H1 (cell line): ENCODE measurements at regions not wholly inside any gene's neighbourhood (a gene's known extent, or its start where the extent isn't known, plus 50 kb on each side); places are given as distances from the start of the nearest gene placed in this dataset.

ENCODE experiments used
- CTCF ChIA-PET: fragments of 300-600 bp; sonication (Branson Sonifier 250); formaldehyde crosslinking; loops from one replicate; lab custom pipeline; 2021; ENCODE audit not compliant: partially characterized antibody; lab: Charles Lee
- POLR2A ChIA-PET: fragments of 300-600 bp; sonication (Branson Sonifier 250); formaldehyde crosslinking; loops from one replicate; lab custom pipeline; 2021; ENCODE audit warnings: inconsistent platforms; ENCODE audit not compliant: partially characterized antibody; lab: Charles Lee
- DNase-seq, 2 experiments: peaks; one replicate each; pipeline versions ENCODE4 v3.0.0 to v3.0.0-alpha.2; 2010 to 2022; ENCODE audit warnings: low spot score in 2 of 2, low read depth in 1 of 2, mixed read lengths in 1 of 2
- FAIRE-seq: peaks from 2 replicates; lab custom pipeline; 2011; peaks lifted over from hg19 to GRCh38; lab: Jason Lieb, UNC
- H2AFZ ChIP-seq: 2 replicates; pipeline ENCODE4 v1.8.1; 2012; ENCODE audit warnings: low read length, inconsistent platforms
- H2AK5ac ChIP-seq: 2 replicates; pipeline ENCODE4 v1.6.1; 2013; ENCODE audit warnings: low read depth, low read length
- H2BK120ac ChIP-seq: replicated peaks from 2 replicates; pipeline ENCODE3; 2013; ENCODE audit warnings: low read depth, low read length, inconsistent platforms
- H2BK12ac ChIP-seq: 2 replicates; pipeline ENCODE4 v1.6.1; 2013; ENCODE audit warnings: low read depth, low read length
- H2BK15ac ChIP-seq: 2 replicates; pipeline ENCODE4 v1.6.1; 2013; ENCODE audit warnings: low read length
- H2BK20ac ChIP-seq: 2 replicates; pipeline ENCODE4 v1.6.1; 2013; ENCODE audit warnings: low read length
- H2BK5ac ChIP-seq: 2 replicates; pipeline ENCODE4 v1.6.1; 2013; ENCODE audit warnings: low read depth, low read length
- H3K14ac ChIP-seq: 2 replicates; pipeline ENCODE4 v1.6.1; 2013; ENCODE audit warnings: inconsistent platforms; ENCODE audit not compliant: insufficient read length
- H3K18ac ChIP-seq: 2 replicates; pipeline ENCODE4 v1.6.1; 2013; ENCODE audit warnings: low read length; ENCODE audit errors: extremely low read depth
- H3K23ac ChIP-seq: 2 replicates; pipeline ENCODE4 v1.6.1; 2013; ENCODE audit warnings: inconsistent platforms; ENCODE audit not compliant: insufficient read length
- H3K23me2 ChIP-seq: 2 replicates; pipeline ENCODE4 v1.6.1; 2013; ENCODE audit warnings: low read depth, low read length
- H3K27ac ChIP-seq: 2 replicates; pipeline ENCODE4 v1.6.1; 2011; ENCODE audit warnings: low read depth, low read length, inconsistent platforms
- H3K27me3 ChIP-seq, 4 experiments: replicated peaks in 1 of 4; 1 replicate in 1 of 4; 2 replicates in 3 of 4; pipeline versions ENCODE4 v1.6.1 to v1.8.1; 2011 to 2013; ENCODE audit warnings: low read length in 3 of 4, mild to moderate bottlenecking in 3 of 4, inconsistent platforms in 2 of 4, mixed read lengths in 2 of 4, moderate library complexity in 1 of 4; ENCODE audit not compliant: control insufficient read depth in 3 of 4, insufficient read depth in 3 of 4; ENCODE audit errors: extremely low read depth in 1 of 4
- H3K36me3 ChIP-seq, 4 experiments: 2 replicates each; pipeline versions ENCODE4 v1.6.1 to v1.8.1; 2011 to 2013; ENCODE audit warnings: mild to moderate bottlenecking in 4 of 4, low read length in 3 of 4, moderate library complexity in 2 of 4, control low read depth in 1 of 4, inconsistent platforms in 1 of 4; ENCODE audit not compliant: insufficient read depth in 4 of 4, control insufficient read depth in 2 of 4
- H3K4ac ChIP-seq: replicated peaks from 2 replicates; pipeline ENCODE3; 2013; ENCODE audit warnings: low read length, low read depth, mixed read lengths, inconsistent platforms; ENCODE audit not compliant: insufficient read length
- H3K4me1 ChIP-seq, 4 experiments: replicated peaks in 1 of 4; 1 replicate in 1 of 4; 2 replicates in 3 of 4; pipeline versions ENCODE4 v1.6.1 to v1.8.1; 2011 to 2013; ENCODE audit warnings: low read length in 3 of 4, inconsistent platforms in 2 of 4, mixed read lengths in 1 of 4; ENCODE audit not compliant: insufficient read depth in 4 of 4, control insufficient read depth in 3 of 4
- H3K4me2 ChIP-seq, 2 experiments: 2 replicates each; pipeline versions ENCODE4 v1.6.1 to v1.8.1; 2011 to 2013; ENCODE audit warnings: low read depth in 2 of 2, low read length in 2 of 2, control low read depth in 1 of 2, inconsistent platforms in 1 of 2, mild to moderate bottlenecking in 1 of 2; ENCODE audit not compliant: insufficient read depth in 1 of 2
- H3K4me3 ChIP-seq, 4 experiments: fragments of 200-600, 300-600 bp in 1 of 4; sonication (generic), shearing (Covaris generic), sonication (Bioruptor Twin) in 1 of 4; 2 replicates each; pipeline versions ENCODE4 v1.5.1 to v1.8.1; 2011 to 2016; ENCODE audit warnings: low read length in 4 of 4, low read depth in 3 of 4, control low read depth in 2 of 4, inconsistent platforms in 2 of 4, mild to moderate bottlenecking in 2 of 4, mixed read lengths in 1 of 4, moderate library complexity in 1 of 4; ENCODE audit not compliant: insufficient read depth in 2 of 4; ENCODE audit errors: extremely low read depth in 1 of 4
- H3K56ac ChIP-seq: replicated peaks from 2 replicates; pipeline ENCODE3; 2013; ENCODE audit warnings: low read depth, mild to moderate bottlenecking, mixed read lengths, low read length, inconsistent platforms; ENCODE audit not compliant: insufficient read length
- H3K79me1 ChIP-seq: 2 replicates; pipeline ENCODE4 v1.6.1; 2013; ENCODE audit warnings: low read depth, low read length, control low read depth
- H3K79me2 ChIP-seq, 2 experiments: 2 replicates each; pipeline versions ENCODE4 v1.6.1 to v1.8.1; 2012 to 2013; ENCODE audit warnings: low read length in 2 of 2, mild to moderate bottlenecking in 2 of 2, inconsistent platforms in 1 of 2; ENCODE audit not compliant: insufficient read depth in 2 of 2, control insufficient read depth in 1 of 2
- H3K9ac ChIP-seq, 4 experiments: replicated peaks in 1 of 4; 1 replicate in 1 of 4; 2 replicates in 3 of 4; pipeline versions ENCODE4 v1.6.1 to v1.8.1; 2011 to 2013; ENCODE audit warnings: low read depth in 3 of 4, low read length in 3 of 4, control low read depth in 2 of 4, mild to moderate bottlenecking in 2 of 4, moderate library complexity in 2 of 4, inconsistent platforms in 1 of 4; ENCODE audit errors: extremely low read depth in 1 of 4
- H3K9me3 ChIP-seq, 2 experiments: 2 replicates each; pipeline versions ENCODE4 v1.6.1 to v1.8.1; 2012 to 2013; ENCODE audit warnings: mild to moderate bottlenecking in 2 of 2, moderate library complexity in 2 of 2, control low read depth in 1 of 2, inconsistent platforms in 1 of 2, low read depth in 1 of 2, low read length in 1 of 2, mixed read lengths in 1 of 2; ENCODE audit not compliant: insufficient read depth in 2 of 2
- H4K20me1 ChIP-seq, 2 experiments: replicated peaks in 1 of 2; 2 replicates each; pipeline versions ENCODE3 to v1.8.1; 2011 to 2013; ENCODE audit warnings: inconsistent platforms in 2 of 2, low read length in 2 of 2, mild to moderate bottlenecking in 1 of 2; ENCODE audit not compliant: insufficient read depth in 2 of 2, control insufficient read depth in 1 of 2
- H4K5ac ChIP-seq: 2 replicates; pipeline ENCODE4 v1.6.1; 2013; ENCODE audit warnings: low read length, low read depth, mixed read lengths, inconsistent platforms; ENCODE audit not compliant: insufficient read length
- H4K8ac ChIP-seq: 2 replicates; pipeline ENCODE4 v1.8.0; 2013; ENCODE audit warnings: mild to moderate bottlenecking, moderate library complexity, low read length, inconsistent platforms; ENCODE audit not compliant: insufficient read depth; ENCODE audit errors: extremely low read depth
- H4K91ac ChIP-seq: replicated peaks from 2 replicates; pipeline ENCODE3; 2013; ENCODE audit warnings: low read length, mixed read lengths, inconsistent platforms; ENCODE audit not compliant: insufficient read length
- CEBPB ChIP-seq: IDR thresholded peaks from 2 replicates; pipeline ENCODE4 v1.6.1; 2012; ENCODE audit warnings: low read depth, low read length
- RBBP5 ChIP-seq: IDR thresholded peaks from 2 replicates; pipeline ENCODE4 v1.7.1; 2012; ENCODE audit warnings: low read depth, mild to moderate bottlenecking, inconsistent platforms, low read length, moderate library complexity, borderline replicate concordance
- RNF2 ChIP-seq: fragments of 200-900, 300-1000 bp; sonication (generic); IDR thresholded peaks from 2 replicates; pipeline ENCODE4 v1.7.1; 2016; ENCODE audit warnings: borderline replicate concordance, low read depth, mild to moderate bottlenecking, antibody characterized with exemption, low read length; ENCODE audit not compliant: poor library complexity, severe bottlenecking; ENCODE audit errors: missing control alignments
- SAP30 ChIP-seq: fragments of 300-600 bp; sonication (generic); IDR thresholded peaks from 2 replicates; pipeline ENCODE4 v1.7.1; 2012; ENCODE audit warnings: low read length, moderate library complexity, mild to moderate bottlenecking, inconsistent platforms; ENCODE audit not compliant: insufficient read depth, insufficient replicate concordance
- SUZ12 ChIP-seq: fragments of 200-600 bp; sonication (generic); IDR thresholded peaks from 2 replicates; pipeline ENCODE4 v1.6.1; 2012; ENCODE audit warnings: mild to moderate bottlenecking, inconsistent platforms, low read length, moderate library complexity, mixed read lengths
- ZNF274 ChIP-seq: IDR thresholded peaks from 2 replicates; pipeline ENCODE4 v1.7.0; 2012; ENCODE audit warnings: low read length, borderline replicate concordance; ENCODE audit errors: extremely low read depth

DNA sequence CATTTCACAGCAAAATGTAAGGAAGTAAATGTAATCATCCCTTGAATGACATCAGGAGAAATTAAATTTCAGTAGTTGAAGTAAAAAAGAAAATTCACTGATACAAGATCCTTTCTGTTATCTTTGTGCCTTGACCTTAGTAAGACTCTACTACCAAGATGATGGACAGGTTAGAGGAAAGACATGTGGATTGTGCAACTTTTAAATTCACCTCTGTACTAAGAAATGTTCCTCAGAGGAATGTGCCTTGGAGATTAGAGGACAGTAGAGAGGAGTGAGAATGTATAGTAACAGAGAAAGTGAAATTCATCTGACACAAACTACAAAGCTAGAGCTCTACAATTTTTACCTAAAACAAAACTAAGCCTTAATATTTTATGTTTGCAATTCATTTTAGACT, 375.3 kb downstream of the PLOD2 start:
- Histone ChIP-seq H4K5ac (no peak overlapping the region), H2BK20ac (no peak overlapping the region), H3K4ac (no peak overlapping the region), H3K79me1 (no peaks in the 10 kb centered on the region), H3K36me3 (no peaks in the 10 kb centered on the region), H3K27ac (no peak overlapping the region), H2BK15ac (no peak overlapping the region), H2BK12ac (no peak overlapping the region), H3K23me2 (no peaks in the 10 kb centered on the region), H3K56ac (no peak overlapping the region), H2BK120ac (no peak overlapping the region), H3K9me3 (no peaks in the 10 kb centered on the region), H4K91ac (no peak overlapping the region), H2BK5ac (no peak overlapping the region), H3K23ac (no peak overlapping the region), H2AK5ac (no peak overlapping the region), H4K20me1 (no peaks in the 10 kb centered on the region), H3K79me2 (no peaks in the 10 kb centered on the region), H3K9ac (no peak overlapping the region), H4K8ac (no peak overlapping the region), H3K4me1 (no peaks in the 10 kb centered on the region), H3K18ac (no peak overlapping the region), H3K4me3 (no peak overlapping the region), H3K4me2 (no peak overlapping the region), H3K14ac (no peak overlapping the region), H2AFZ (no peak overlapping the region; the same call in 1 of the 2 replicates), H3K27me3 (no peaks in the 10 kb centered on the region)
- ChIA-PET CTCF (interaction anchor here (1.4 to 4.9 kb wide), 2 partner anchors 8 to 10 kb away, joined by 5 to 23 read pairs; no protein-coding TSS in a partner anchor), POLR2A (no interaction called here)
- no peak for DNase-seq
- no peak for FAIRE-seq
- TF ChIP-seq ZNF274 (no peak), SAP30 (no peak), CEBPB (peak; percentile 31; the same call in 1 of the 2 replicates), RNF2 (no peak), SUZ12 (no peak), RBBP5 (no peak)
